H1 (cell line): ENCODE measurements at regions not wholly inside any gene's neighbourhood (a gene's known extent, or its start where the extent isn't known, plus 50 kb on each side); places are given as distances from the start of the nearest gene placed in this dataset.

Source experiments
- CTCF ChIA-PET: fragments of 300-600 bp; sonication (Branson Sonifier 250); formaldehyde crosslinking; loops from one replicate; lab custom pipeline; 2021; ENCODE audit not compliant: partially characterized antibody; lab: Charles Lee
- POLR2A ChIA-PET: fragments of 300-600 bp; sonication (Branson Sonifier 250); formaldehyde crosslinking; loops from one replicate; lab custom pipeline; 2021; ENCODE audit warnings: inconsistent platforms; ENCODE audit not compliant: partially characterized antibody; lab: Charles Lee
- DNase-seq, 2 experiments: peaks; one replicate each; pipeline versions ENCODE4 v3.0.0 to v3.0.0-alpha.2; 2010 to 2022; ENCODE audit warnings: low spot score in 2 of 2, low read depth in 1 of 2, mixed read lengths in 1 of 2
- FAIRE-seq: peaks from 2 replicates; lab custom pipeline; 2011; peaks lifted over from hg19 to GRCh38; lab: Jason Lieb, UNC
- H2AFZ ChIP-seq: 2 replicates; pipeline ENCODE4 v1.8.1; 2012; ENCODE audit warnings: low read length, inconsistent platforms
- H2AK5ac ChIP-seq: 2 replicates; pipeline ENCODE4 v1.6.1; 2013; ENCODE audit warnings: low read depth, low read length
- H2BK120ac ChIP-seq: replicated peaks from 2 replicates; pipeline ENCODE3; 2013; ENCODE audit warnings: low read depth, low read length, inconsistent platforms
- H2BK12ac ChIP-seq: 2 replicates; pipeline ENCODE4 v1.6.1; 2013; ENCODE audit warnings: low read depth, low read length
- H2BK15ac ChIP-seq: 2 replicates; pipeline ENCODE4 v1.6.1; 2013; ENCODE audit warnings: low read length
- H2BK20ac ChIP-seq: 2 replicates; pipeline ENCODE4 v1.6.1; 2013; ENCODE audit warnings: low read length
- H2BK5ac ChIP-seq: 2 replicates; pipeline ENCODE4 v1.6.1; 2013; ENCODE audit warnings: low read depth, low read length
- H3K14ac ChIP-seq: 2 replicates; pipeline ENCODE4 v1.6.1; 2013; ENCODE audit warnings: inconsistent platforms; ENCODE audit not compliant: insufficient read length
- H3K18ac ChIP-seq: 2 replicates; pipeline ENCODE4 v1.6.1; 2013; ENCODE audit warnings: low read length; ENCODE audit errors: extremely low read depth
- H3K23ac ChIP-seq: 2 replicates; pipeline ENCODE4 v1.6.1; 2013; ENCODE audit warnings: inconsistent platforms; ENCODE audit not compliant: insufficient read length
- H3K23me2 ChIP-seq: 2 replicates; pipeline ENCODE4 v1.6.1; 2013; ENCODE audit warnings: low read depth, low read length
- H3K27ac ChIP-seq: 2 replicates; pipeline ENCODE4 v1.6.1; 2011; ENCODE audit warnings: low read depth, low read length, inconsistent platforms
- H3K27me3 ChIP-seq, 4 experiments: replicated peaks in 1 of 4; 1 replicate in 1 of 4; 2 replicates in 3 of 4; pipeline versions ENCODE4 v1.6.1 to v1.8.1; 2011 to 2013; ENCODE audit warnings: low read length in 3 of 4, mild to moderate bottlenecking in 3 of 4, inconsistent platforms in 2 of 4, mixed read lengths in 2 of 4, moderate library complexity in 1 of 4; ENCODE audit not compliant: control insufficient read depth in 3 of 4, insufficient read depth in 3 of 4; ENCODE audit errors: extremely low read depth in 1 of 4
- H3K36me3 ChIP-seq, 4 experiments: 2 replicates each; pipeline versions ENCODE4 v1.6.1 to v1.8.1; 2011 to 2013; ENCODE audit warnings: mild to moderate bottlenecking in 4 of 4, low read length in 3 of 4, moderate library complexity in 2 of 4, control low read depth in 1 of 4, inconsistent platforms in 1 of 4; ENCODE audit not compliant: insufficient read depth in 4 of 4, control insufficient read depth in 2 of 4
- H3K4ac ChIP-seq: replicated peaks from 2 replicates; pipeline ENCODE3; 2013; ENCODE audit warnings: low read length, low read depth, mixed read lengths, inconsistent platforms; ENCODE audit not compliant: insufficient read length
- H3K4me1 ChIP-seq, 4 experiments: replicated peaks in 1 of 4; 1 replicate in 1 of 4; 2 replicates in 3 of 4; pipeline versions ENCODE4 v1.6.1 to v1.8.1; 2011 to 2013; ENCODE audit warnings: low read length in 3 of 4, inconsistent platforms in 2 of 4, mixed read lengths in 1 of 4; ENCODE audit not compliant: insufficient read depth in 4 of 4, control insufficient read depth in 3 of 4
- H3K4me2 ChIP-seq, 2 experiments: 2 replicates each; pipeline versions ENCODE4 v1.6.1 to v1.8.1; 2011 to 2013; ENCODE audit warnings: low read depth in 2 of 2, low read length in 2 of 2, control low read depth in 1 of 2, inconsistent platforms in 1 of 2, mild to moderate bottlenecking in 1 of 2; ENCODE audit not compliant: insufficient read depth in 1 of 2
- H3K4me3 ChIP-seq, 4 experiments: fragments of 200-600, 300-600 bp in 1 of 4; sonication (generic), shearing (Covaris generic), sonication (Bioruptor Twin) in 1 of 4; 2 replicates each; pipeline versions ENCODE4 v1.5.1 to v1.8.1; 2011 to 2016; ENCODE audit warnings: low read length in 4 of 4, low read depth in 3 of 4, control low read depth in 2 of 4, inconsistent platforms in 2 of 4, mild to moderate bottlenecking in 2 of 4, mixed read lengths in 1 of 4, moderate library complexity in 1 of 4; ENCODE audit not compliant: insufficient read depth in 2 of 4; ENCODE audit errors: extremely low read depth in 1 of 4
- H3K56ac ChIP-seq: replicated peaks from 2 replicates; pipeline ENCODE3; 2013; ENCODE audit warnings: low read depth, mild to moderate bottlenecking, mixed read lengths, low read length, inconsistent platforms; ENCODE audit not compliant: insufficient read length
- H3K79me1 ChIP-seq: 2 replicates; pipeline ENCODE4 v1.6.1; 2013; ENCODE audit warnings: low read depth, low read length, control low read depth
- H3K79me2 ChIP-seq, 2 experiments: 2 replicates each; pipeline versions ENCODE4 v1.6.1 to v1.8.1; 2012 to 2013; ENCODE audit warnings: low read length in 2 of 2, mild to moderate bottlenecking in 2 of 2, inconsistent platforms in 1 of 2; ENCODE audit not compliant: insufficient read depth in 2 of 2, control insufficient read depth in 1 of 2
- H3K9ac ChIP-seq, 4 experiments: replicated peaks in 1 of 4; 1 replicate in 1 of 4; 2 replicates in 3 of 4; pipeline versions ENCODE4 v1.6.1 to v1.8.1; 2011 to 2013; ENCODE audit warnings: low read depth in 3 of 4, low read length in 3 of 4, control low read depth in 2 of 4, mild to moderate bottlenecking in 2 of 4, moderate library complexity in 2 of 4, inconsistent platforms in 1 of 4; ENCODE audit errors: extremely low read depth in 1 of 4
- H3K9me3 ChIP-seq, 2 experiments: 2 replicates each; pipeline versions ENCODE4 v1.6.1 to v1.8.1; 2012 to 2013; ENCODE audit warnings: mild to moderate bottlenecking in 2 of 2, moderate library complexity in 2 of 2, control low read depth in 1 of 2, inconsistent platforms in 1 of 2, low read depth in 1 of 2, low read length in 1 of 2, mixed read lengths in 1 of 2; ENCODE audit not compliant: insufficient read depth in 2 of 2
- H4K20me1 ChIP-seq, 2 experiments: replicated peaks in 1 of 2; 2 replicates each; pipeline versions ENCODE3 to v1.8.1; 2011 to 2013; ENCODE audit warnings: inconsistent platforms in 2 of 2, low read length in 2 of 2, mild to moderate bottlenecking in 1 of 2; ENCODE audit not compliant: insufficient read depth in 2 of 2, control insufficient read depth in 1 of 2
- H4K5ac ChIP-seq: 2 replicates; pipeline ENCODE4 v1.6.1; 2013; ENCODE audit warnings: low read length, low read depth, mixed read lengths, inconsistent platforms; ENCODE audit not compliant: insufficient read length
- H4K8ac ChIP-seq: 2 replicates; pipeline ENCODE4 v1.8.0; 2013; ENCODE audit warnings: mild to moderate bottlenecking, moderate library complexity, low read length, inconsistent platforms; ENCODE audit not compliant: insufficient read depth; ENCODE audit errors: extremely low read depth
- H4K91ac ChIP-seq: replicated peaks from 2 replicates; pipeline ENCODE3; 2013; ENCODE audit warnings: low read length, mixed read lengths, inconsistent platforms; ENCODE audit not compliant: insufficient read length
- WGBS, 2 experiments: shearing (Covaris generic) in 1 of 2; methylation state at CpG; one replicate each; pipeline versions ENCODE4 v1.1.6 to v1.1.7; 2013 to 2015; ENCODE audit warnings: low lambda C conversion rate in 2 of 2, mixed read lengths in 2 of 2, inconsistent platforms in 1 of 2, low coverage in 1 of 2, missing lambda C conversion rate in 1 of 2; ENCODE audit not compliant: insufficient replicate concordance in 2 of 2, insufficient coverage in 1 of 2, insufficient read length in 1 of 2; ENCODE audit errors: extremely low coverage in 1 of 2, missing lambda C conversion rate in 1 of 2; 5-methylcytosine and 5-hydroxymethylcytosine counted together

- H3K18ac ChIP-seq, result peak overlapping the region; percentile 24; the same call in 1 of the 2 replicates
- H2AFZ ChIP-seq, result no peak overlapping the region
- no peaks in the 10 kb centered on the region for H3K79me1 ChIP-seq
- no peak overlapping the region for H3K4ac ChIP-seq
- no peak for FAIRE-seq
- no peak overlapping the region for H2BK5ac ChIP-seq
- H3K36me3 ChIP-seq, result no peaks in the 10 kb centered on the region
- H3K9ac ChIP-seq, result no peak overlapping the region
- no peaks in the 10 kb centered on the region for H3K79me2 ChIP-seq
- H3K27ac ChIP-seq, result no peak overlapping the region
- H4K5ac ChIP-seq, result no peak overlapping the region
- no peaks in the 10 kb centered on the region for H4K20me1 ChIP-seq
- H3K9me3 ChIP-seq, result 0 out of 4 replicates have a peak, but pooled peaks cover 0 to 2% of the 10 kb centered on the region in 2 experiments
- no peak overlapping the region for H3K23ac ChIP-seq
- H4K91ac ChIP-seq, result no peak overlapping the region
- no peak overlapping the region for H2AK5ac ChIP-seq
- H2BK120ac ChIP-seq, result no peak overlapping the region
- no peak overlapping the region for H3K14ac ChIP-seq
- H3K4me2 ChIP-seq, result no peak overlapping the region
- ChIA-PET CTCF (interaction anchor here (0.7 kb wide), 1 partner anchor 445 kb away, joined by 3 read pairs; no protein-coding TSS in a partner anchor), POLR2A (interaction anchor here (1.0 to 1.3 kb wide), 2 partner anchors 8 to 15 kb away, joined by 3 read pairs; no protein-coding TSS in a partner anchor)
- no peaks in the 10 kb centered on the region for H3K4me1 ChIP-seq
- 80% methylated on average over 11 of the region's 11 CpGs; no CpG with 5 or more reads in 1 of the 2 experiments for WGBS, 2 experiments
- no peak overlapping the region for H3K56ac ChIP-seq
- H3K23me2 ChIP-seq, result no peaks in the 10 kb centered on the region
- DNase-seq, result no peak
- peaks cover 0 to 2% (median 0%) of the 10 kb centered on the region in 4 experiments; a peak in 1 of 7 replicates for H3K27me3 ChIP-seq
- H3K4me3 ChIP-seq, result no peak overlapping the region
- no peak overlapping the region for H2BK12ac ChIP-seq
- H4K8ac ChIP-seq, result no peak overlapping the region
- no peak overlapping the region for H2BK15ac ChIP-seq
- H2BK20ac ChIP-seq, result no peak overlapping the region
These were observed 213.9 kb upstream of the ECI2 start for GRCh38 chr6:4349323-4349722.
